IMR-90 (cell line): ENCODE measurements at regions not wholly inside any gene's neighbourhood (a gene's known extent, or its start where the extent isn't known, plus 50 kb on each side); places are given as distances from the start of the nearest gene placed in this dataset.

Experiments used
- ATAC-seq: fragments of 200-7000 bp; cut with Tn5 transposase; 2 replicates; pipeline ENCODE4 v1.9.1; 2020; ENCODE audit warnings: low read depth, mild to moderate bottlenecking, moderate library complexity
- BruUV-seq: library from RNA; stranded (reverse); fragments of 400-500 nt; replicated peaks from 2 replicates; lab custom pipeline; 2021; lab: Mats Ljungman, UMichigan
- CTCF ChIA-PET: fragments of 300-600 bp; formaldehyde crosslinking; extraction: SDS; loops from one replicate; lab custom pipeline; 2021; ENCODE audit warnings: antibody characterized with exemption; lab: Yijun Ruan, JAX
- POLR2A ChIA-PET: fragments of 300-600 bp; sonication (Branson Sonifier 250); formaldehyde crosslinking; loops from one replicate; lab custom pipeline; 2022; ENCODE audit warnings: antibody characterized with exemption; ENCODE audit not compliant: unreplicated experiment; lab: Charles Lee
- DNase-seq: peaks from one replicate; pipeline ENCODE4 v3.0.0; 2013
- H2AFZ ChIP-seq: replicated peaks from 2 replicates; pipeline ENCODE3; 2013; ENCODE audit warnings: low read length, mild to moderate bottlenecking; ENCODE audit not compliant: poor library complexity
- H2AK5ac ChIP-seq: 2 replicates; pipeline ENCODE4 v1.6.1; 2013; ENCODE audit warnings: low read depth, low read length, inconsistent platforms
- H2AK9ac ChIP-seq: replicated peaks from 2 replicates; pipeline ENCODE3; 2013; ENCODE audit warnings: mild to moderate bottlenecking, low read depth, low read length, moderate library complexity; ENCODE audit not compliant: poor library complexity
- H2BK120ac ChIP-seq: 2 replicates; pipeline ENCODE4 v1.6.1; 2013; ENCODE audit warnings: low read depth, low read length, inconsistent platforms
- H2BK15ac ChIP-seq: 3 replicates; pipeline ENCODE4 v1.6.1; 2013; ENCODE audit warnings: low read depth, low read length, inconsistent platforms
- H2BK20ac ChIP-seq: 2 replicates; pipeline ENCODE4 v1.6.1; 2013; ENCODE audit warnings: low read depth, mild to moderate bottlenecking, inconsistent platforms, low read length, moderate library complexity
- H2BK5ac ChIP-seq: 2 replicates; pipeline ENCODE4 v1.6.1; 2013; ENCODE audit warnings: mild to moderate bottlenecking, low read depth, low read length, inconsistent platforms; ENCODE audit not compliant: poor library complexity, severe bottlenecking
- H3K14ac ChIP-seq: replicated peaks from 2 replicates; pipeline ENCODE4 v1.6.1; 2013; ENCODE audit warnings: low read depth, low read length, inconsistent platforms
- H3K18ac ChIP-seq: 2 replicates; pipeline ENCODE4 v1.6.1; 2013; ENCODE audit warnings: low read depth, low read length, control low read depth
- H3K23ac ChIP-seq: 2 replicates; pipeline ENCODE4 v1.6.1; 2013; ENCODE audit warnings: low read depth, low read length, inconsistent platforms
- H3K27ac ChIP-seq: 2 replicates; pipeline ENCODE4 v1.5.1; 2013; ENCODE audit warnings: mild to moderate bottlenecking, control low read depth, low read length; ENCODE audit not compliant: insufficient read depth
- H3K27me3 ChIP-seq: 2 replicates; pipeline ENCODE4 v1.6.1; 2013; ENCODE audit warnings: low read length; ENCODE audit not compliant: control insufficient read depth, insufficient read depth
- H3K36me3 ChIP-seq: 2 replicates; pipeline ENCODE4 v1.6.1; 2013; ENCODE audit warnings: low read length, mixed read lengths; ENCODE audit not compliant: control insufficient read depth, insufficient read depth
- H3K4ac ChIP-seq: 2 replicates; pipeline ENCODE4 v1.6.1; 2013; ENCODE audit warnings: low read depth, low read length, inconsistent platforms
- H3K4me1 ChIP-seq: 2 replicates; pipeline ENCODE4 v1.6.1; 2013; ENCODE audit warnings: low read length, mixed read lengths; ENCODE audit not compliant: control insufficient read depth, insufficient read depth
- H3K4me2 ChIP-seq: 2 replicates; pipeline ENCODE4 v1.6.1; 2013; ENCODE audit warnings: low read depth, mild to moderate bottlenecking, control low read depth, low read length, moderate library complexity
- H3K4me3 ChIP-seq: 2 replicates; pipeline ENCODE4 v1.5.1; 2013; ENCODE audit warnings: low read depth, mild to moderate bottlenecking, control low read depth, low read length, moderate library complexity; ENCODE audit not compliant: insufficient read depth
- H3K56ac ChIP-seq: 2 replicates; pipeline ENCODE4 v1.6.1; 2013; ENCODE audit warnings: low read length, inconsistent platforms; ENCODE audit not compliant: insufficient read depth; ENCODE audit errors: extremely low read depth
- H3K79me1 ChIP-seq, 2 experiments: 2 replicates each; pipeline ENCODE4 v1.6.1; 2013; ENCODE audit warnings: low read length in 2 of 2, inconsistent platforms in 1 of 2, low read depth in 1 of 2
- H3K9ac ChIP-seq: 2 replicates; pipeline ENCODE4 v1.6.1; 2013; ENCODE audit warnings: low read depth, low read length, control low read depth
- H3K9me1 ChIP-seq: 2 replicates; pipeline ENCODE4 v1.6.1; 2013; ENCODE audit warnings: low read length, inconsistent platforms; ENCODE audit not compliant: insufficient read depth
- H3K9me3 ChIP-seq: 2 replicates; pipeline ENCODE4 v1.6.1; 2013; ENCODE audit warnings: low read length; ENCODE audit not compliant: control insufficient read depth, insufficient read depth
- H4K20me1 ChIP-seq: 2 replicates; pipeline ENCODE4 v1.6.1; 2013; ENCODE audit warnings: low read length, inconsistent platforms; ENCODE audit not compliant: insufficient read depth
- H4K5ac ChIP-seq: 2 replicates; pipeline ENCODE4 v1.6.1; 2013; ENCODE audit warnings: mild to moderate bottlenecking, low read depth, low read length, control low read depth
- H4K8ac ChIP-seq, 2 experiments: 2 replicates each; pipeline ENCODE4 v1.6.1; 2013; ENCODE audit warnings: low read depth in 2 of 2, low read length in 2 of 2, control low read depth in 1 of 2, inconsistent platforms in 1 of 2
- H4K91ac ChIP-seq: 2 replicates; pipeline ENCODE4 v1.6.1; 2013; ENCODE audit warnings: low read depth, low read length, inconsistent platforms; ENCODE audit not compliant: insufficient read depth
- BHLHE40 ChIP-seq: fragments of 150-350 bp; IDR thresholded peaks from 2 replicates; pipeline ENCODE4 v1.6.1; 2016; ENCODE audit warnings: mild to moderate bottlenecking, low read depth, low read length
- FOS ChIP-seq: fragments of 150-350 bp; IDR thresholded peaks from 2 replicates; pipeline ENCODE4 v1.6.1; 2016; ENCODE audit warnings: low read depth, low read length
- MAFK ChIP-seq: IDR thresholded peaks from 2 replicates; pipeline ENCODE4 v1.6.1; 2012; ENCODE audit warnings: low read depth, low read length, improper control_type of control experiment
- RFX5 ChIP-seq: IDR thresholded peaks from 2 replicates; pipeline ENCODE4 v1.8.0; 2012; ENCODE audit warnings: low read depth, mild to moderate bottlenecking, low read length, moderate library complexity
- WGBS, 2 experiments: methylation state at CpG; one replicate each; pipeline versions ENCODE4 v1.1.5 to v1.1.7; 2013; ENCODE audit warnings: missing lambda C conversion rate in 2 of 2; ENCODE audit not compliant: insufficient read length in 1 of 2; ENCODE audit errors: extremely low coverage in 2 of 2; 5-methylcytosine and 5-hydroxymethylcytosine counted together
- dilution Hi-C: fragments of 300-500 bp; cut with HindIII; formaldehyde crosslinking; loops from one replicate; pipeline ENCODE4 v1.14.3; 2018; ENCODE audit warnings: low sequenced_read_pairs; ENCODE audit not compliant: unreplicated experiment
- in situ Hi-C: fragments of 300-500 bp; cut with MboI; formaldehyde crosslinking; loops from 3 replicates; pipeline ENCODE4 v1.14.3; 2019; ENCODE audit warnings: low sequenced_read_pairs, inconsistent platforms, mixed read lengths
- intact Hi-C: fragments of 100-400 bp; cut with micrococcal nuclease; formaldehyde crosslinking; loops from 2 replicates; pipeline ENCODE4 v1.10.0; 2022

GRCh38 chr5:33049842-33050241, 338.7 kb downstream of the NPR3 start:
- BruUV-seq = no TSS peak
- intact Hi-C loops = no loop called here

More at GRCh38 chr5:33049842-33050241, 338.7 kb downstream of the NPR3 start:
- Histone ChIP-seq H2BK120ac (peak overlapping the region; percentile 98), H4K91ac (peak overlapping the region; percentile 97), H2BK5ac (peak overlapping the region; percentile 96), H3K4me2 (peak overlapping the region; percentile 18; the same call in 1 of the 2 replicates), H3K9ac (no peak overlapping the region), H2AK9ac (peak overlapping the region; percentile 84), H3K4ac (peak overlapping the region; percentile 98), H2AFZ (peak overlapping the region; percentile 90), H3K36me3 (no peaks in the 10 kb centered on the region), H3K18ac (peak overlapping the region; percentile 85), H2BK15ac (peak overlapping the region; percentile 87), H4K20me1 (no peaks in the 10 kb centered on the region), H3K9me3 (no peaks in the 10 kb centered on the region; the same call in 1 of the 2 replicates), H3K4me1 (peaks cover 18% of the 10 kb centered on the region), H4K8ac (peak overlapping the region; percentile 72 to 91), H2AK5ac (peak overlapping the region; percentile 98), H3K9me1 (peaks cover 18% of the 10 kb centered on the region), H3K56ac (0 out of 2 replicates have a peak overlapping the region, but pooled peaks have one; percentile 19), H2BK20ac (peak overlapping the region; percentile 99), H3K27me3 (no peaks in the 10 kb centered on the region), H3K79me1 (peaks cover 0 to 7% of the 10 kb centered on the region in 2 experiments; a peak in 2 of 4 replicates), H3K14ac (peak overlapping the region; percentile 86), H4K5ac (peak overlapping the region; percentile 74), H3K23ac (peak overlapping the region; percentile 86), H3K27ac (peak overlapping the region; percentile 70), H3K4me3 (no peak overlapping the region)
- peak; percentile 98 for ATAC-seq
- POLR2A ChIA-PET = no interaction called here
- dilution Hi-C loops (no loop called here), in situ Hi-C loops (no loop called here)
- DNase-seq = peak; percentile 94
- no CpG with 5 or more reads among the region's 2 CpGs for WGBS, 2 experiments
- TF ChIP-seq BHLHE40 = peak; percentile 58
- TF ChIP-seq MAFK = peak; percentile 27; the same call in 1 of the 2 replicates
- TF ChIP-seq RFX5 = no peak
- TF ChIP-seq FOS = peak; percentile 97
- CTCF ChIA-PET = interaction anchor here (0.6 kb wide), 1 partner anchor 716 kb away, joined by 5 read pairs; no protein-coding TSS in a partner anchor
